ENCODE measurements at regions not wholly inside any gene's neighbourhood (a gene's known extent, or its start where the extent isn't known, plus 50 kb on each side); places are given as distances from the start of the nearest gene placed in this dataset.

GRCh38 chr3:135694142-135694541 lies 271.4 kb upstream of the PPP2R3A start:
- TF ChIP-seq CTCF (IDR thresholded peaks at IDR 0.05; ENCODE audit: poor library complexity, severe bottlenecking) (no peak), REST (IDR thresholded peaks at IDR 0.05; ENCODE audit: borderline replicate concordance) (no peak), TAF1 (IDR thresholded peaks at IDR 0.05; ENCODE audit: low read depth) (no peak), EP300 (conservative IDR thresholded peaks at IDR 0.05; ENCODE audit: poor library complexity, severe bottlenecking) (no peak), EZH2 (IDR thresholded peaks at IDR 0.05; ENCODE audit: borderline replicate concordance, insufficient read depth, low read length, poor library complexity, severe bottlenecking) (no peak), MXI1 (conservative IDR thresholded peaks at IDR 0.05; ENCODE audit: poor library complexity, severe bottlenecking) (no peak)

All from neural cell (in vitro differentiated cells).